HUES48 (cell line): ENCODE measurements at regions not wholly inside any gene's neighbourhood (a gene's known extent, or its start where the extent isn't known, plus 50 kb on each side); places are given as distances from the start of the nearest gene placed in this dataset.
"Not testable (repeated sequence)": the region's sequence is repeated elsewhere in the genome, so short reads cannot be mapped to it uniquely, and the experiment has no call there.

Experiments used
- H3K27ac ChIP-seq: one replicate; pipeline ENCODE4 v1.7.0; 2013; ENCODE audit warnings: low read depth, low read length, inconsistent platforms
- H3K27me3 ChIP-seq: 2 replicates; pipeline ENCODE4 v1.6.1; 2013; ENCODE audit warnings: mild to moderate bottlenecking, low read length; ENCODE audit not compliant: control insufficient read depth, insufficient read depth
- H3K36me3 ChIP-seq: 2 replicates; pipeline ENCODE4 v1.6.1; 2013; ENCODE audit warnings: low read length; ENCODE audit not compliant: control insufficient read depth, insufficient read depth
- H3K4me1 ChIP-seq: 2 replicates; pipeline ENCODE4 v1.6.1; 2013; ENCODE audit warnings: mild to moderate bottlenecking, low read length; ENCODE audit not compliant: control insufficient read depth, insufficient read depth
- H3K4me3 ChIP-seq: 2 replicates; pipeline ENCODE4 v1.5.1; 2013; ENCODE audit warnings: mild to moderate bottlenecking, low read depth, low read length
- H3K9ac ChIP-seq: 2 replicates; pipeline ENCODE4 v1.6.1; 2013; ENCODE audit warnings: mild to moderate bottlenecking, low read depth, low read length, moderate library complexity
- H3K9me3 ChIP-seq: 2 replicates; pipeline ENCODE4 v1.6.1; 2013; ENCODE audit warnings: low read length; ENCODE audit not compliant: control insufficient read depth, insufficient read depth

DNA sequence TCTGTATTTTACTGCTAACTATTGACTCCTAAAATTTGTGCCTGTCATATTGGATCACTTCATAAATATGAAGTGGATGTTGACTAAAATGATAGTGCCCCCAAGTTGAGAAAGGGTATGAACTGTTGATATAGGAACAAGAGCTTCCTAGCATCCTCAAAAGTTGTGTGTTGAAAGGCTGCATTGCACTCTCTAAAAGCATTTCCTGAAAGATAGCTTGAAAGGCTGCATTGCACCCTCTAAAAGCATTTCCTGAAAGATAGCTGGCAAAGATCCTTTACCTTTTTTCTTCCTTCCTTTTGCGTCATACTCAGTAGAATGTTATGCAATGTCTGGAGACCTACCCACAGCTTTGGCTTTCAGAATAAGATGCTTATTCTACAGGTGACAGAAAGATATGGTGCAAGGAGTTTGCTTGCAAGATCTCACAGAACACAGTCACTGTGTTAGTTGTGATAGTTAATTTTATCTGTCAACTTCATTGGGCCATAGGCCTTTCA lies 274.6 kb upstream of the GALNTL6 start:
- H3K9me3 ChIP-seq, result no peaks in the 10 kb centered on the region
- no peaks in the 10 kb centered on the region for H3K27me3 ChIP-seq
- H3K27ac ChIP-seq, result no peak overlapping the region
- no peak overlapping the region for H3K9ac ChIP-seq
- H3K36me3 ChIP-seq, result no peaks in the 10 kb centered on the region
- H3K4me1 ChIP-seq, result no peaks in the 10 kb centered on the region
- no peak overlapping the region for H3K4me3 ChIP-seq

DNA sequence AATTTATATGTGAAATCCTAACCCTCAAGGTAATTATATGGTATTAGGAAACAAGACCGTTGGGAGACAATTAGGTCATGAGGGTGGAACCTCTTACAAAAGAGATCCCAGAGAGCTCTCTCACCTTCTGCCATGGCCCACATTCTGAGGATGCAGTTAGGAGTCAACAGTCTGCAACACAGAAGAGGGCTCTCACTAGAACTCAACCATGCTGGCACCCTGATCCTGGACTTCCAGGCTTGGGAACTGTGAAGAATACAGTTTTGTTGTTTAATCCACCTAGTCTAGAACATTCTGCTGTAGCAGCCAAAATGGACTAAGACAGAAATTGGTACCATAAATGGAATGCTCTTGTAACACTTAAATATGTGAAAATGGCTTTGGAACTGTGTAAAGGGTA lies 278.8 kb upstream of the GALNTL6 start:
- Histone ChIP-seq H3K27ac (no peak overlapping the region), H3K9me3 (no peaks in the 10 kb centered on the region), H3K4me3 (no peak overlapping the region), H3K27me3 (no peaks in the 10 kb centered on the region), H3K4me1 (no peaks in the 10 kb centered on the region), H3K36me3 (no peaks in the 10 kb centered on the region), H3K9ac (no peak overlapping the region)

DNA sequence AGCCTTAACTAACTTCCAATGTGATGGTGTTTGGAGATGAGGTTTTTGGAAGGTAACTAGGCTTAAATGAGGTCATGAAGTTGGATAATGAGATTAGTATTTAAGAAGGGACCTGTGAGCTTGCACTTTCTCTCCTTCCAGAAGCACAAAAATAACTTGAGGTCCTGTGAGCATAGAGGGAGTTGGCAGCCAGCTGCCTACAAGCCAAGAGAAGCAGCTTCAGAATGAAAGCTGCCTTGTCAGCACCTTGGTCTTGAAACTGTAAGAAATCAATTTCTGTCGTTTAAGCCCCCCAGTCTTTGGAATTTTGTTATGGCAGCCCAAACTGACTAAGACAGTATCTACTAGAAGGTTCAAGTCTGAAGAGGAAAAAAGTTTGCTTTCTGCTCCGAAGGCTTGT lies 280.2 kb upstream of the GALNTL6 start:
- no peaks in the 10 kb centered on the region for H3K9me3 ChIP-seq
- no peaks in the 10 kb centered on the region for H3K4me1 ChIP-seq
- no peak overlapping the region for H3K4me3 ChIP-seq
- H3K27ac ChIP-seq, result no peak overlapping the region
- H3K27me3 ChIP-seq, result no peaks in the 10 kb centered on the region
- no peak overlapping the region for H3K9ac ChIP-seq
- H3K36me3 ChIP-seq, result no peaks in the 10 kb centered on the region

DNA sequence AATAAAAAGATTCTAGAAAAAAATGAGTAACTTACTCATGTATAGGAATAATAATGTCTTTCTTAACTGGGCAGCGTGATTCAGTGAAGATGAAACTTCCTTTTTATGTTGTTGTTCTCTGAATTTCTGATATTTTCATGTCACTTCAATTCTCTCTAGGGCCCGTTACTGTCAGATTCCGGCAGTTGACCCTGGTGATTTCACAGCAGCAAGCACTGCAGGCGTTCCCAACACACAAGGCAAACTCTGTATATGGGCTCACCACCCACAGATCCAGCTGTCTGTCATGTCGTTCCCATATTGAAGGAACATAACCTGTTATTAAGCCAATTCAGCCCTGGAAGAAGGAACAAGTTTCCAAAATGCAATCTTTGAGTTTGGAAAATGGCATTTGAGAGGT lies 288.3 kb upstream of the GALNTL6 start:
- H3K9ac ChIP-seq, result no peak overlapping the region
- H3K9me3 ChIP-seq, result no peaks in the 10 kb centered on the region
- no peaks in the 10 kb centered on the region for H3K27me3 ChIP-seq
- H3K36me3 ChIP-seq, result no peaks in the 10 kb centered on the region
- no peak overlapping the region for H3K4me3 ChIP-seq
- H3K4me1 ChIP-seq, result no peaks in the 10 kb centered on the region
- no peak overlapping the region for H3K27ac ChIP-seq

DNA sequence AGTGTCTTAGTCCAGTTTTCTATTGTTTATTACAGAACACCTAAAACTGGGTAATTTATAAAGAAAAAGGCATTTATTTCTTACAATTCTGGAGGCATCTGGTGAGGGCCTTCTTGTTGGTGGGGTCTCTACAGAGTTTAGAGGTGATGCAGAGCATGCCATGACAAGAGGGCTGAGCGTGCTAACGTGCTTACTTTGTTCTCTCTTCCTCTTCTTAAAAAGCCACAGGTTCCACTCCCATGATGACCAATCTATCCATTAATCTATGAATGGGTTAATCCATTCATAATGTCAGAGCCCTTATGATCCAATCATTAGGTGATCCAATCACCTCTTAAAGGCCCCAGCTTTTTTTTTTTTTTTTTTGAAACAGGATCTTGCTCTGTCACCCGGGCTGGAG lies 291.5 kb upstream of the GALNTL6 start:
- Histone ChIP-seq H3K27me3 (no peaks in the 10 kb centered on the region), H3K36me3 (no peaks in the 10 kb centered on the region), H3K27ac (no peak overlapping the region), H3K4me1 (no peaks in the 10 kb centered on the region), H3K9ac (no peak overlapping the region), H3K9me3 (no peaks in the 10 kb centered on the region), H3K4me3 (no peak overlapping the region)

DNA sequence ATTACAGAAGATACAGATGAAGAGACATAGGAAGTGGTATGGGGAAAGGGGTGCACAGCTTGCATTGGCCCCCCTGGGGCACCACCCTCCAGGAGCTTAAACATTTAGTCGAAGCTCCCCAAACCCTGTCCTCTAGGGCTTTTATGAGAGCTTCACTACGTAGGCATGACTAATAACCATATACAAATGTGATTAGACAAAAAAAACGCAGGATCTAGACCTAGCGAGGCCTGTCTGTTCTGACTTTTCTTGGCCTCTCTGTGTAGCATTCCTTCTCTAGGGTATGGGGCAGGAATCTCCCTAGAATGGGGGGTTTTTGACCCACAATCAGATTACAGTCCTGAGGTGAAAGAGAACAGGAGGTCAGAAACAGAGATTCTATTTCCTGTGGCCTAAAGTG lies 293.7 kb upstream of the GALNTL6 start:
- Histone ChIP-seq H3K4me1 (no peaks in the 10 kb centered on the region), H3K27me3 (no peaks in the 10 kb centered on the region), H3K4me3 (no peak overlapping the region), H3K9ac (no peak overlapping the region), H3K9me3 (no peaks in the 10 kb centered on the region), H3K27ac (no peak overlapping the region), H3K36me3 (no peaks in the 10 kb centered on the region)

DNA sequence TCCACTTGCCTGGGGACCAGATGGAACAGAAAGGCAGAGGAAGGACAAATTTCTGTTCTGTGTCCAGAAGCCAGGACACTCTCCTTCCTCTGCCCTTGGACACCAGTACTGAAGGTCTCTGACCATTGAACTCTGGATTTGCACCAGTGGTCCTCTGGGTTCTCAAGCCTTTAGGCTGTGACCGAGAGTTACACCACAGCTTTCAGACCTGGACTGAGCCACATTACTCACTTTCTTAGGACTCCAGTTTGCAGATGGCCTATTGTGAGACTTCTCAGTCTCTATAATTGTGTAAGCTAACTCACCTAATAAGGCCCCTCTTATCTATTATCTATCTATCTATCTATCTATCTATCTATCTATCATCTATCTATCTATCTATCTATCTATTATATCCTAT lies 295.3 kb upstream of the GALNTL6 start:
- Histone ChIP-seq H3K4me3 (no peak overlapping the region), H3K9ac (no peak overlapping the region), H3K27me3 (no peaks in the 10 kb centered on the region), H3K9me3 (no peaks in the 10 kb centered on the region), H3K36me3 (no peaks in the 10 kb centered on the region), H3K4me1 (no peaks in the 10 kb centered on the region), H3K27ac (no peak overlapping the region)

DNA sequence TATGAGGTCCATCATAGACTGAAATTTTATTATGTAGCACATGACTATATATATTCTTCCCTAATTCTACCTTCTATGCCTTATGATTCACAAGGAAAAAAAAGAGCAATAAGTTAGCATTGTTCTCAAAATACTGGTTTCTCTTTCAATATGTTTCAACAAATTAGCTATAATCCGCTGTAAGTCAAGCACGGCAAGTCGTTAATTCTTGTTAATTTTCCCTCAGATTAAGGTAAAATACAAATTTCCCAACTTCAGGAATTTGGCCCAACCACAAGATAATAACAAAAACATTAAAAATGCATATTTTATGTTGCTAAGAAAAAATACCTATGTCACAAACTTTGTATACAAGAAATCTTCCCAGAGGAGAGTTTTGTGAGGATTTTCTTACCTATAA lies 296.5 kb upstream of the GALNTL6 start:
- no peaks in the 10 kb centered on the region for H3K9me3 ChIP-seq
- no peak overlapping the region for H3K9ac ChIP-seq
- no peaks in the 10 kb centered on the region for H3K36me3 ChIP-seq
- H3K27ac ChIP-seq, result no peak overlapping the region
- no peaks in the 10 kb centered on the region for H3K4me1 ChIP-seq
- no peak overlapping the region for H3K4me3 ChIP-seq
- H3K27me3 ChIP-seq, result no peaks in the 10 kb centered on the region

DNA sequence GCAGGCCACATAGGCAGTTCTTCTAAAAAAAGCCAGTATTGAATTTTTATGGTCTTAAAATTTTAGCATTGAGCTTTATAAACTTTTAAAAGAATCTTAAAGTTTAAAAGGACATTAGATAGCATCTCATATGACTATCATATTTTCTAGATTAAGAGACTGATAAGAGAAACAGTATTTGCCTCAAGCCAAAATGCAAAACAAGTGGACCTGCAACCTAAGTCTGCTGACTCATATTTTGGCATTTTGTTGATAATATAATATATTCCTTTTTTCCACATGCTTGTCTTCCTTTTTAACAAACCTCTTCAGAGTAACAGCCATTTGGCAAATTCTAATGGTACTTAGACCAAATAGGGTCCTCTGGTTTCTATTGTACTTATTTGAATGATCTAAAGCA lies 328.5 kb upstream of the GALNTL6 start:
- Histone ChIP-seq H3K4me1 (no peaks in the 10 kb centered on the region), H3K27me3 (no peaks in the 10 kb centered on the region), H3K4me3 (no peak overlapping the region), H3K9me3 (no peaks in the 10 kb centered on the region), H3K36me3 (no peaks in the 10 kb centered on the region), H3K27ac (no peak overlapping the region), H3K9ac (no peak overlapping the region)

DNA sequence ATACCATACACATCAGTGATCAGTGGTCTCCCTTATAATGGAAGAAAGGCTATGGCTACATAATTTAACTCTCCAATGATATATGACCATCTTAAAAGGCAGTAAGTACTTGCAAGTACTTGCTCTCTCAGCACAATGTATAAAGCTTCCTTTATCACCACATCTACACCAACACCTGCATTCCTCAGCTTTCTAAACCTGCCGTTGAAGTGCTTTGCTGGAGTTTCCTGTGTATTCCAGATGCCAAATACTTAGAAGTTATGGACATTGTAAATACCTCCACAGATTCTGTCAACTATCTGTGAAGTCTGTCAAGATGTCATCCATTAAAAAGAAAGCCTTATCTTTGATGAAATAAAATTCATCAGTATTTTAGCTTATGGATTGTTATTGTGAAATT lies 335.0 kb upstream of the GALNTL6 start:
- Histone ChIP-seq H3K36me3 (no peaks in the 10 kb centered on the region), H3K27me3 (no peaks in the 10 kb centered on the region), H3K27ac (no peak overlapping the region), H3K4me3 (no peak overlapping the region), H3K9me3 (no peaks in the 10 kb centered on the region), H3K4me1 (no peaks in the 10 kb centered on the region), H3K9ac (no peak overlapping the region)

DNA sequence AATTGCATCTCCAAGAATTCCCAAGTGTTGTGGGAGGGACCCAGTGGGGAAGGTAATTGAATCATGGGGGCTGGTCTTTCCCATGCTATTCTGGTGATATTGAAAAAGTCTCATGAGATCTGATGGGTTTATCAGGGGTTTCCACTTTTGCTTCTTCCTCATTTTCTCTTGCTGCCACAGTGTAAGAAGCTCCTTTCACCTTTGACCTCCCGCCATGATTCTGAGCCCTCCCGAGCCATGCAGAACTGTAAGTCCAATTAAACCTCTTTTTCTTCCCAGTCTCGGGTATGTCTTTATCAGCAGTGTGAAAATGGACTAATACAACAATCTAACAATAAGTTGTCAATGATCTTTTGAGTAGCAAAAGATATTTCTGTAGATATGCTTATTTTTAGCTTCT lies 338.1 kb upstream of the GALNTL6 start:
- H3K36me3 ChIP-seq, H3K27ac ChIP-seq, H3K4me3 ChIP-seq, H3K9me3 ChIP-seq, H3K4me1 ChIP-seq, H3K9ac ChIP-seq, H3K27me3 ChIP-seq: not testable (repeated sequence)

DNA sequence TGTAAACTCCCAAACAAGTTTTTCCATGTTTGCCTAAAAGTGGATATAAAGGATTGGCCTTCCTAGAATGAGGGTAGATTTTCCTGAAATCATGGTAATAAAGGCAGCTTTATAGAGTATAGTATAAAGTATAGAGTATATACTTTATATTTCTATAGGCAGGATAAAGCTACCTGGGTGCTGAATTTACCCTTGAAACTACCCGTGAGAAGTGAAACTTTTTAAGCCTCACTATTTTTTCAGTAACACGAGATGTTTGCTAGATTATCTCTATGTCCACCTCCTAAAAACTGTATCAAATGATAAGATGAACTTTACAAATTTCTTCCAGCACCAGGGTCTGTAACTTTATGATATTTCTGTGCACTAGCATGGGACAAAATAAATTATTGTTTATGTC lies 340.0 kb upstream of the GALNTL6 start:
- Histone ChIP-seq H3K4me1 (no peaks in the 10 kb centered on the region), H3K27me3 (no peaks in the 10 kb centered on the region), H3K4me3 (no peak overlapping the region), H3K9me3 (no peaks in the 10 kb centered on the region), H3K27ac (no peak overlapping the region), H3K9ac (no peak overlapping the region), H3K36me3 (no peaks in the 10 kb centered on the region)
